Spleen (tissue), 11 donors: ENCODE measurements at regions not wholly inside any gene's neighbourhood (a gene's known extent, or its start where the extent isn't known, plus 50 kb on each side); places are given as distances from the start of the nearest gene placed in this dataset.
"Not testable (repeated sequence)": the region's sequence is repeated elsewhere in the genome, so short reads cannot be mapped to it uniquely, and the experiment has no call there.

Source experiments
- DNase-seq: peaks from one replicate; pipeline ENCODE4 v3.0.0-alpha.2; 2020
- H3K27ac ChIP-seq, 8 donors: fragments of 200-600 bp; sonication (generic) in 7 of 8; 1 replicate in 4 of 8; 2 replicates in 4 of 8; pipeline versions ENCODE4 v1.5.0 to v1.8.0; 2016 to 2021; ENCODE audit warnings: inconsistent platforms in 4 of 8, mild to moderate bottlenecking in 4 of 8, moderate library complexity in 1 of 8
- H3K27me3 ChIP-seq, 7 donors: fragments of 200-600 bp; sonication (generic) in 6 of 7; replicated peaks in 1 of 7; 1 replicate in 4 of 7; 2 replicates in 3 of 7; pipeline versions ENCODE4 v1.5.0 to v1.8.0; 2016 to 2021; ENCODE audit warnings: inconsistent platforms in 3 of 7, mild to moderate bottlenecking in 1 of 7
- H3K36me3 ChIP-seq, 6 donors: fragments of 200-600 bp; sonication (generic) in 5 of 6; 1 replicate in 4 of 6; 2 replicates in 2 of 6; pipeline versions ENCODE4 v1.5.0 to v1.8.0; 2016 to 2021; ENCODE audit warnings: inconsistent platforms in 2 of 6
- H3K4me1 ChIP-seq, 6 donors: fragments of 200-600 bp; sonication (generic) in 5 of 6; 1 replicate in 3 of 6; 2 replicates in 3 of 6; pipeline versions ENCODE4 v1.5.0 to v1.8.0; 2016 to 2021; ENCODE audit warnings: inconsistent platforms in 3 of 6
- H3K4me3 ChIP-seq, 8 donors: fragments of 200-600 bp; sonication (generic) in 7 of 8; 1 replicate in 4 of 8; 2 replicates in 4 of 8; pipeline versions ENCODE4 v1.5.0 to v1.8.0; 2016 to 2021; ENCODE audit warnings: inconsistent platforms in 4 of 8, mild to moderate bottlenecking in 4 of 8, moderate library complexity in 2 of 8
- H3K9me3 ChIP-seq, 8 donors: fragments of 200-600 bp; sonication (generic) in 7 of 8; 1 replicate in 4 of 8; 2 replicates in 4 of 8; pipeline versions ENCODE4 v1.5.0 to v1.8.0; 2016 to 2021; ENCODE audit warnings: inconsistent platforms in 4 of 8
- POLR2A ChIP-seq, 3 donors: fragments of 450-650 bp; IDR thresholded peaks; one replicate each; pipeline ENCODE4 v1.5.1; 2017; ENCODE audit warnings: antibody characterized with exemption in 3 of 3, mild to moderate bottlenecking in 1 of 3
- POLR2AphosphoS5 ChIP-seq, 3 donors: sonication (generic); formaldehyde crosslinking; IDR thresholded peaks; one replicate each; pipeline ENCODE4 v1.5.1; 2017; ENCODE audit warnings: antibody characterized with exemption in 3 of 3
- WGBS, 5 donors: extraction: QIAGEN DNeasy Blood & Tissue Kit in 3 of 5; methylation state at CpG; one replicate each; pipeline versions ENCODE4 v1.1.5 to v1.1.7; 2013 to 2018; 5-methylcytosine and 5-hydroxymethylcytosine counted together
- intact Hi-C: fragments of 100-400 bp; cut with DNase I; formaldehyde crosslinking; loops from one replicate; pipeline ENCODE4 v1.15.0; 2023; ENCODE audit warnings: low total_unique reads
- TF ChIP-seq, protein P1 (sequence below), 11 experiments: fragments of 200-600 bp in 7 of 11; fragments of 450-650 bp in 4 of 11; sonication (generic) in 4 of 11; IDR thresholded peaks in 8 of 11; conservative IDR thresholded peaks in 3 of 11; 1 replicate in 7 of 11; 2 replicates in 4 of 11; pipeline versions ENCODE4 v1.4.0 to v1.8.0; 2016 to 2021; ENCODE audit warnings: antibody characterized with exemption in 11 of 11, inconsistent platforms in 4 of 11, mild to moderate bottlenecking in 1 of 11
- donor health status: healthy with polysubstance abuse.
- donor health status: DM: no; HTN: no; CAD: no; lungs with moderate emphysema.
- donor health status: DM: no; HTN: no; CAD: no.
- donor health status: Bipolar disorder and iron deficiency.
- donor health status: healthy.
- donor health status: DM: no; HTN: no; CAD: no.
- donor health status: DM: yes; HTN: yes; CAD: no.

GRCh38 chr15:92763459-92763858 is 107.9 kb upstream of the FAM174B start:
- intact Hi-C loops: no loop called here
- Histone ChIP-seq H3K9me3 (peaks cover 0 to 2% (median 0%) of the 10 kb centered on the region in 8 donors), H3K4me3 (no peak overlapping the region), H3K27me3 (no peaks in the 10 kb centered on the region), H3K27ac (no peak overlapping the region), H3K36me3 (no peaks in the 10 kb centered on the region), H3K4me1 (no peaks in the 10 kb centered on the region)
- WGBS, 5 donors: 64 to 74% (median 67%) methylated on average over 5 of the region's 5 CpGs
- no peak for DNase-seq
- TF ChIP-seq, protein P1, sequence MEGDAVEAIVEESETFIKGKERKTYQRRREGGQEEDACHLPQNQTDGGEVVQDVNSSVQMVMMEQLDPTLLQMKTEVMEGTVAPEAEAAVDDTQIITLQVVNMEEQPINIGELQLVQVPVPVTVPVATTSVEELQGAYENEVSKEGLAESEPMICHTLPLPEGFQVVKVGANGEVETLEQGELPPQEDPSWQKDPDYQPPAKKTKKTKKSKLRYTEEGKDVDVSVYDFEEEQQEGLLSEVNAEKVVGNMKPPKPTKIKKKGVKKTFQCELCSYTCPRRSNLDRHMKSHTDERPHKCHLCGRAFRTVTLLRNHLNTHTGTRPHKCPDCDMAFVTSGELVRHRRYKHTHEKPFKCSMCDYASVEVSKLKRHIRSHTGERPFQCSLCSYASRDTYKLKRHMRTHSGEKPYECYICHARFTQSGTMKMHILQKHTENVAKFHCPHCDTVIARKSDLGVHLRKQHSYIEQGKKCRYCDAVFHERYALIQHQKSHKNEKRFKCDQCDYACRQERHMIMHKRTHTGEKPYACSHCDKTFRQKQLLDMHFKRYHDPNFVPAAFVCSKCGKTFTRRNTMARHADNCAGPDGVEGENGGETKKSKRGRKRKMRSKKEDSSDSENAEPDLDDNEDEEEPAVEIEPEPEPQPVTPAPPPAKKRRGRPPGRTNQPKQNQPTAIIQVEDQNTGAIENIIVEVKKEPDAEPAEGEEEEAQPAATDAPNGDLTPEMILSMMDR (IDR thresholded peaks at IDR 0.05 in 8 of 11, conservative IDR thresholded peaks at IDR 0.05 in 3 of 11): no peak
- TF ChIP-seq POLR2AphosphoS5 (IDR thresholded peaks at IDR 0.05): no peak
- no peak for TF ChIP-seq POLR2A (IDR thresholded peaks at IDR 0.05)

DNA sequence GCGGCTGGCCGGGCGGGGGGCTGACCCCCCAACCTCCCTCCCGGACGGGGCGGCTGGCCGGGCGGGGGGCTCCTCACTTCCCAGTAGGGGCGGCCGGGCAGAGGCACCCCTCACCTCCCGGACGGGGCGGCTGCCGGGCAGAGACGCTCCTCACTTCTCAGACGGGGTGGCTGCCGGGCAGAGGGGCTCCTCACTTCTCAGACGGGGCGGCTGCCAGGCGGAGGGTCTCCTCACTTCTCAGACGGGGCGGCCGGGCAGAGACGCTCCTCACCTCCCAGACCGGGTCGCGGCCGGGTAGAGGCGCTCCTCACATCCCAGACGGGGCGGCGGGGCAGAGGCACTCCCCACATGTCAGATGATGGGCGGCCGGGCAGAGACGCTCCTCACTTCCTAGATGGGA is 112.6 kb upstream of the FAM174B start:
- DNase-seq, intact Hi-C loops, H3K27me3 ChIP-seq, H3K27ac ChIP-seq, H3K36me3 ChIP-seq, H3K4me3 ChIP-seq, H3K9me3 ChIP-seq, H3K4me1 ChIP-seq: not testable (repeated sequence)
- 92 to 97% (median 97%) methylated on average over 17 to 32 of the region's 35 CpGs; no CpG with 5 or more reads in 2 of the 5 donors for WGBS, 5 donors

DNA sequence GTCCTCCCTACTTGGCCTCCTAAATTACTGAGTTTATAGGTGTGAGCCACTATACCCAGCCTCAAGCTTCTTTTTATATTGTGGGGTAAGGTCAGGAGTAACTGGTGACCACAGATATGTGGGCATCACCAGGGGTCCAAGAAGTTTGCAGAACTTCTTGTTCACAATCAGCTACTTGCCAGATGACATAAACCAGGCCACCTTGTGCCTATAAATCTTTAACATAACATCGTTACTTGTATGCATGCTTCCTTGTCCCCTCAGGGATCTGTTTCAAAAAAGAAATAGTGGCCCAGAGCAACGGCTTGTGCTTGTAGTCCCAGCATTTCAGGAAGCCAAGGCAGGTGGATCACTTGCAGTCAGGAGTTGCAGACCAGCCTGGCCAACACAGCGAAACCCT is 115.1 kb upstream of the FAM174B start:
- WGBS, 5 donors: 59 to 73% (median 61%) methylated on average over 3 of the region's 3 CpGs
- H3K36me3 ChIP-seq: no peaks in the 10 kb centered on the region
- TF ChIP-seq POLR2A (IDR thresholded peaks at IDR 0.05) (no peak), POLR2AphosphoS5 (IDR thresholded peaks at IDR 0.05) (no peak)
- TF ChIP-seq, protein P1 (IDR thresholded peaks at IDR 0.05 in 8 of 11, conservative IDR thresholded peaks at IDR 0.05 in 3 of 11): no peak
- H3K27ac ChIP-seq: no peak overlapping the region
- intact Hi-C loops: no loop called here
- no peaks in the 10 kb centered on the region for H3K9me3 ChIP-seq
- H3K4me3 ChIP-seq: no peak overlapping the region
- no peak for DNase-seq
- H3K27me3 ChIP-seq: no peaks in the 10 kb centered on the region
- no peaks in the 10 kb centered on the region for H3K4me1 ChIP-seq

- Histone ChIP-seq H3K9me3 (no peaks in the 10 kb centered on the region), H3K4me3 (no peak overlapping the region), H3K27ac (no peak overlapping the region), H3K4me1 (no peaks in the 10 kb centered on the region), H3K36me3 (no peaks in the 10 kb centered on the region), H3K27me3 (no peaks in the 10 kb centered on the region)
- no peak for TF ChIP-seq POLR2A (IDR thresholded peaks at IDR 0.05)
- no peak for TF ChIP-seq POLR2AphosphoS5 (IDR thresholded peaks at IDR 0.05)
- TF ChIP-seq, protein P1 (IDR thresholded peaks at IDR 0.05 in 8 of 11, conservative IDR thresholded peaks at IDR 0.05 in 3 of 11): no peak
- no peak for DNase-seq
- intact Hi-C loops: no loop called here
- WGBS, 5 donors: 94 to 98% (median 95%) methylated on average over 5 to 9 of the region's 9 CpGs
These were observed 116.5 kb upstream of the FAM174B start for GRCh38 chr15:92772061-92772460.

- Histone ChIP-seq H3K27me3 (no peaks in the 10 kb centered on the region), H3K36me3 (no peaks in the 10 kb centered on the region), H3K27ac (no peak overlapping the region), H3K4me3 (no peak overlapping the region), H3K4me1 (no peaks in the 10 kb centered on the region), H3K9me3 (no peaks in the 10 kb centered on the region)
- TF ChIP-seq POLR2A (IDR thresholded peaks at IDR 0.05): no peak
- no peak for TF ChIP-seq POLR2AphosphoS5 (IDR thresholded peaks at IDR 0.05)
- TF ChIP-seq, protein P1 (IDR thresholded peaks at IDR 0.05 in 8 of 11, conservative IDR thresholded peaks at IDR 0.05 in 3 of 11): no peak
- 92 to 94% (median 93%) methylated on average over 24 of the region's 24 CpGs for WGBS, 5 donors
- DNase-seq: no peak
- intact Hi-C loops: no loop called here
These were observed 117.2 kb upstream of the FAM174B start for GRCh38 chr15:92772626-92773244.
